ENCODE measurements at regions not wholly inside any gene's neighbourhood (a gene's known extent, or its start where the extent isn't known, plus 50 kb on each side); places are given as distances from the start of the nearest gene placed in this dataset.

GRCh38 chr5:172548981-172549687 is 91.9 kb upstream of the NEURL1B start:
- no peaks in the 10 kb centered on the region for H3K36me3 Mint-ChIP-seq
- TF ChIP-seq CTCF (IDR thresholded peaks at IDR 0.05): no peak
- Histone ChIP-seq H3K4me3 (ENCODE audit: low read length) (no peak overlapping the region), H3K27me3 (ENCODE audit: control insufficient read depth, insufficient read depth, low read length) (no peaks in the 10 kb centered on the region), H3K4me1 (ENCODE audit: control insufficient read depth, insufficient read depth, low read length) (no peaks in the 10 kb centered on the region), H3K27ac (ENCODE audit: low read length) (no peak overlapping the region), H3K9me3 (ENCODE audit: control insufficient read depth, insufficient read depth, low read length) (no peaks in the 10 kb centered on the region), H3K36me3 (ENCODE audit: control insufficient read depth, insufficient read depth, low read length) (no peaks in the 10 kb centered on the region)
- no peak overlapping the region for H3K27ac Mint-ChIP-seq
- WGBS (ENCODE audit: insufficient coverage): 91% methylated on average over 14 of the region's 14 CpGs
- peaks cover 9 to 18% of the 10 kb centered on the region in 2 donors for H3K27me3 Mint-ChIP-seq (ENCODE audit: low read depth in 2 of 2)
- intact Hi-C loops (cut with micrococcal nuclease): no loop called here
- H3K4me3 Mint-ChIP-seq: no peak overlapping the region
- DNase-seq (no peak), ATAC-seq (no peak)
- no peaks in the 10 kb centered on the region for H3K4me1 Mint-ChIP-seq
- H3K9me3 Mint-ChIP-seq: no peaks in the 10 kb centered on the region

GRCh38 chr5:172548311-172548731 is 92.7 kb upstream of the NEURL1B start:
- Mint-ChIP-seq H3K36me3 (no peaks in the 10 kb centered on the region), H3K4me1 (no peaks in the 10 kb centered on the region), H3K9me3 (no peaks in the 10 kb centered on the region), H3K27me3 (ENCODE audit: low read depth in 2 of 2) (peaks cover 9 to 18% of the 10 kb centered on the region in 2 donors), H3K27ac (no peak overlapping the region), H3K4me3 (no peak overlapping the region)
- DNase-seq (no peak), ATAC-seq (no peak)
- WGBS (ENCODE audit: insufficient coverage): 83% methylated on average over 6 of the region's 6 CpGs
- Histone ChIP-seq H3K27me3 (ENCODE audit: control insufficient read depth, insufficient read depth, low read length) (no peaks in the 10 kb centered on the region), H3K27ac (ENCODE audit: low read length) (no peak overlapping the region), H3K4me3 (ENCODE audit: low read length) (no peak overlapping the region), H3K4me1 (ENCODE audit: control insufficient read depth, insufficient read depth, low read length) (no peaks in the 10 kb centered on the region), H3K9me3 (ENCODE audit: control insufficient read depth, insufficient read depth, low read length) (no peaks in the 10 kb centered on the region), H3K36me3 (ENCODE audit: control insufficient read depth, insufficient read depth, low read length) (no peaks in the 10 kb centered on the region)
- intact Hi-C loops (cut with micrococcal nuclease): no loop called here
- no peak for TF ChIP-seq CTCF (IDR thresholded peaks at IDR 0.05)

GRCh38 chr5:172546196-172546595 is 91.9 kb upstream of the SH3PXD2B start:
- Mint-ChIP-seq H3K36me3 (no peaks in the 10 kb centered on the region), H3K9me3 (no peaks in the 10 kb centered on the region), H3K27ac (no peak overlapping the region), H3K4me3 (no peak overlapping the region), H3K27me3 (ENCODE audit: low read depth in 2 of 2) (peaks cover 9 to 18% of the 10 kb centered on the region in 2 donors), H3K4me1 (no peaks in the 10 kb centered on the region)
- no peak for TF ChIP-seq CTCF (IDR thresholded peaks at IDR 0.05)
- intact Hi-C loops (cut with micrococcal nuclease): no loop called here
- no peaks in the 10 kb centered on the region for H3K27me3 ChIP-seq (ENCODE audit: control insufficient read depth, insufficient read depth, low read length)
- WGBS (ENCODE audit: insufficient coverage): 88% methylated on average over 5 of the region's 5 CpGs
- no peak for DNase-seq
- H3K36me3 ChIP-seq (ENCODE audit: control insufficient read depth, insufficient read depth, low read length): no peaks in the 10 kb centered on the region
- H3K27ac ChIP-seq (ENCODE audit: low read length): no peak overlapping the region
- H3K9me3 ChIP-seq (ENCODE audit: control insufficient read depth, insufficient read depth, low read length): no peaks in the 10 kb centered on the region
- no peak for ATAC-seq
- no peaks in the 10 kb centered on the region for H3K4me1 ChIP-seq (ENCODE audit: control insufficient read depth, insufficient read depth, low read length)
- no peak overlapping the region for H3K4me3 ChIP-seq (ENCODE audit: low read length)

- no peaks in the 10 kb centered on the region for H3K4me1 Mint-ChIP-seq
- no peak for TF ChIP-seq CTCF (IDR thresholded peaks at IDR 0.05)
- 75% methylated on average over 9 of the region's 9 CpGs for whole genome bisulfite sequencing (ENCODE audit: insufficient coverage)
- Histone ChIP-seq H3K9me3 (ENCODE audit: control insufficient read depth, insufficient read depth, low read length) (no peaks in the 10 kb centered on the region), H3K36me3 (ENCODE audit: control insufficient read depth, insufficient read depth, low read length) (no peaks in the 10 kb centered on the region), H3K27me3 (ENCODE audit: control insufficient read depth, insufficient read depth, low read length) (no peaks in the 10 kb centered on the region), H3K4me1 (ENCODE audit: control insufficient read depth, insufficient read depth, low read length) (no peaks in the 10 kb centered on the region), H3K4me3 (ENCODE audit: low read length) (no peak overlapping the region), H3K27ac (ENCODE audit: low read length) (no peak overlapping the region)
- ATAC-seq (no peak), DNase-seq (no peak)
- no peaks in the 10 kb centered on the region for H3K9me3 Mint-ChIP-seq
- no peaks in the 10 kb centered on the region for H3K36me3 Mint-ChIP-seq
- intact Hi-C loops (cut with micrococcal nuclease): no loop called here
- H3K27me3 Mint-ChIP-seq (ENCODE audit: low read depth in 2 of 2): peaks cover 9 to 18% of the 10 kb centered on the region in 2 donors
- H3K27ac Mint-ChIP-seq: no peak overlapping the region
- no peak overlapping the region for H3K4me3 Mint-ChIP-seq
These were observed 91.0 kb upstream of the SH3PXD2B start for GRCh38 chr5:172545291-172545801.

Data from natural killer cell (primary cell).